DND-41 (cell line): ENCODE measurements at regions not wholly inside any gene's neighbourhood (a gene's known extent, or its start where the extent isn't known, plus 50 kb on each side); places are given as distances from the start of the nearest gene placed in this dataset.

ENCODE experiments used
- ATAC-seq: fragments of 200-7000 bp; cut with Tn5 transposase; 3 replicates; pipeline ENCODE4 v1.9.1; 2021; ENCODE audit warnings: low read depth; ENCODE audit not compliant: insufficient read depth
- DNase-seq: peaks from one replicate; pipeline ENCODE4 v3.0.0-alpha.2; 2020
- H2AFZ ChIP-seq: 2 replicates; pipeline ENCODE4 v1.6.0; 2012; ENCODE audit warnings: low read depth, low read length
- H3K27ac ChIP-seq: 2 replicates; pipeline ENCODE4 v1.5.1; 2012; ENCODE audit warnings: low read length, inconsistent platforms
- H3K27me3 ChIP-seq: fragments of 200-600 bp; sonication (generic); 2 replicates; pipeline ENCODE4 v1.6.0; 2012; ENCODE audit warnings: low read length, mild to moderate bottlenecking, inconsistent platforms; ENCODE audit not compliant: insufficient read depth, poor library complexity
- H3K36me3 ChIP-seq: 2 replicates; pipeline ENCODE4 v1.5.1; 2012; ENCODE audit warnings: low read length, inconsistent platforms; ENCODE audit not compliant: insufficient read depth
- H3K4me1 ChIP-seq: 2 replicates; pipeline ENCODE4 v1.5.1; 2012; ENCODE audit warnings: mild to moderate bottlenecking, low read length; ENCODE audit not compliant: insufficient read depth
- H3K4me2 ChIP-seq: 2 replicates; pipeline ENCODE4 v1.6.0; 2012; ENCODE audit warnings: mild to moderate bottlenecking, moderate library complexity, low read length, inconsistent platforms; ENCODE audit not compliant: insufficient read depth
- H3K4me3 ChIP-seq, 2 experiments: fragments of 200-600 bp in 1 of 2; shearing (Covaris generic) in 1 of 2; 2 replicates each; pipeline ENCODE4 v1.5.1; 2012 to 2016; ENCODE audit warnings: inconsistent platforms in 2 of 2, low read length in 2 of 2, mild to moderate bottlenecking in 2 of 2, low read depth in 1 of 2, moderate library complexity in 1 of 2
- H3K79me2 ChIP-seq: 2 replicates; pipeline ENCODE4 v1.6.0; 2012; ENCODE audit warnings: low read length, inconsistent platforms; ENCODE audit not compliant: insufficient read depth
- H3K9ac ChIP-seq: 2 replicates; pipeline ENCODE4 v1.6.0; 2012; ENCODE audit warnings: low read depth, mild to moderate bottlenecking, inconsistent platforms, low read length, moderate library complexity
- H3K9me3 ChIP-seq: 2 replicates; pipeline ENCODE4 v1.5.1; 2012; ENCODE audit warnings: low read length, moderate library complexity, mild to moderate bottlenecking, inconsistent platforms; ENCODE audit not compliant: insufficient read depth, severe bottlenecking
- H4K20me1 ChIP-seq: 2 replicates; pipeline ENCODE4 v1.6.0; 2012; ENCODE audit warnings: low read length; ENCODE audit not compliant: insufficient read depth
- CTCF ChIP-seq: IDR thresholded peaks from 2 replicates; pipeline ENCODE4 v1.5.1; 2012; ENCODE audit warnings: borderline replicate concordance, low read length, moderate library complexity, mild to moderate bottlenecking; ENCODE audit not compliant: poor library complexity, severe bottlenecking; ENCODE audit errors: extremely low read depth
- EZH2 ChIP-seq: IDR thresholded peaks from 3 replicates; pipeline ENCODE4 v1.6.1; 2012; ENCODE audit warnings: borderline replicate concordance, low read depth, mild to moderate bottlenecking, moderate library complexity, low read length, inconsistent platforms; ENCODE audit not compliant: severe bottlenecking

- H3K27ac ChIP-seq, result no peak overlapping the region
- no peaks in the 10 kb centered on the region for H3K36me3 ChIP-seq
- no peaks in the 10 kb centered on the region for H4K20me1 ChIP-seq
- no peak overlapping the region for H2AFZ ChIP-seq
- ATAC-seq, result no peak
- no peak overlapping the region for H3K4me3 ChIP-seq
- H3K9ac ChIP-seq, result no peak overlapping the region
- H3K79me2 ChIP-seq, result no peaks in the 10 kb centered on the region
- no peaks in the 10 kb centered on the region for H3K9me3 ChIP-seq
- no peaks in the 10 kb centered on the region for H3K4me1 ChIP-seq
- H3K27me3 ChIP-seq, result no peaks in the 10 kb centered on the region
- no peak overlapping the region for H3K4me2 ChIP-seq
- no peak for DNase-seq
- TF ChIP-seq CTCF (no peak), EZH2 (no peak)
These were observed 132.8 kb upstream of the S100G start for GRCh38 chrX:16517039-16517605.

- H3K79me2 ChIP-seq, result no peaks in the 10 kb centered on the region
- H3K27me3 ChIP-seq, result no peaks in the 10 kb centered on the region
- TF ChIP-seq EZH2 (no peak), CTCF (no peak)
These were observed 131.8 kb upstream of the S100G start for GRCh38 chrX:16518131-16518530.

GRCh38 chrX:16524316-16524715, 125.6 kb upstream of the S100G start:
- Histone ChIP-seq H2AFZ (no peak overlapping the region), H3K4me1 (no peaks in the 10 kb centered on the region), H3K4me3 (no peak overlapping the region), H3K27ac (no peak overlapping the region), H3K36me3 (no peaks in the 10 kb centered on the region), H3K9ac (no peak overlapping the region), H3K27me3 (no peaks in the 10 kb centered on the region), H3K4me2 (no peak overlapping the region), H3K79me2 (no peaks in the 10 kb centered on the region), H3K9me3 (no peaks in the 10 kb centered on the region), H4K20me1 (no peaks in the 10 kb centered on the region)
- DNase-seq, result no peak
- no peak for ATAC-seq
- no peak for TF ChIP-seq EZH2
- no peak for TF ChIP-seq CTCF

More at GRCh38 chrX:16518131-16518530, 131.8 kb upstream of the S100G start:
- DNase-seq (no peak), ATAC-seq (no peak)
- Histone ChIP-seq H3K36me3 (no peaks in the 10 kb centered on the region), H2AFZ (no peak overlapping the region), H4K20me1 (no peaks in the 10 kb centered on the region), H3K4me2 (no peak overlapping the region), H3K4me1 (no peaks in the 10 kb centered on the region), H3K9ac (no peak overlapping the region), H3K9me3 (no peaks in the 10 kb centered on the region), H3K27ac (no peak overlapping the region), H3K4me3 (no peak overlapping the region)

- H3K36me3 ChIP-seq, result no peaks in the 10 kb centered on the region
- no peak overlapping the region for H3K27ac ChIP-seq
- ATAC-seq, result no peak
- H4K20me1 ChIP-seq, result no peaks in the 10 kb centered on the region
- no peaks in the 10 kb centered on the region for H3K4me1 ChIP-seq
- H3K27me3 ChIP-seq, result no peaks in the 10 kb centered on the region
- no peak overlapping the region for H3K9ac ChIP-seq
- no peak for DNase-seq
- TF ChIP-seq EZH2, result no peak
- H3K4me2 ChIP-seq, result no peak overlapping the region
- no peaks in the 10 kb centered on the region for H3K79me2 ChIP-seq
- H2AFZ ChIP-seq, result no peak overlapping the region
- H3K9me3 ChIP-seq, result no peaks in the 10 kb centered on the region
- no peak overlapping the region for H3K4me3 ChIP-seq
These were observed 124.0 kb upstream of the S100G start for GRCh38 chrX:16526003-16526402.
